GM12878 (cell line): ENCODE measurements at regions not wholly inside any gene's neighbourhood (a gene's known extent, or its start where the extent isn't known, plus 50 kb on each side); places are given as distances from the start of the nearest gene placed in this dataset.

ENCODE experiments used
- ATAC-seq: fragments of 200-7000 bp; cut with Tn5 transposase; 3 replicates; pipeline ENCODE4 v1.9.1; 2020; ENCODE audit warnings: mild to moderate bottlenecking, moderate library complexity
- BruUV-seq: library from RNA; stranded (reverse); fragments of 400-500 nt; replicated peaks from 2 replicates; lab custom pipeline; 2021; lab: Mats Ljungman, UMichigan
- CTCF ChIA-PET: fragments of 300-600 bp; sonication (Branson Sonifier 250); formaldehyde crosslinking; extraction: SDS; loops from one replicate; lab custom pipeline; 2021; ENCODE audit warnings: inconsistent platforms; lab: Yijun Ruan, JAX
- POLR2A ChIA-PET: fragments of 350-600 bp; formaldehyde crosslinking; extraction: SDS; loops from one replicate; lab custom pipeline; 2021; ENCODE audit warnings: inconsistent platforms; lab: Charles Lee
- RAD21 ChIA-PET: fragments of 300-600 bp; sonication (Branson Sonifier 250); formaldehyde crosslinking; loops from one replicate; lab custom pipeline; 2023; ENCODE audit warnings: antibody characterized with exemption; ENCODE audit not compliant: unreplicated experiment; lab: Charles Lee
- SMC1A ChIA-PET: fragments of 300-600 bp; sonication (Branson Sonifier 250); formaldehyde crosslinking; loops from one replicate; lab custom pipeline; 2023; ENCODE audit not compliant: unreplicated experiment, uncharacterized antibody; lab: Charles Lee
- DNase-seq: peaks from one replicate; pipeline ENCODE4 v3.0.0-alpha.2; 2011; ENCODE audit warnings: low read depth, low spot score
- FAIRE-seq: peaks from 3 replicates; lab custom pipeline; 2011; peaks lifted over from hg19 to GRCh38; lab: Jason Lieb, UNC
- H2AFZ ChIP-seq: 2 replicates; pipeline ENCODE4 v1.6.0; 2011; ENCODE audit warnings: low read depth, low read length, control low read depth; ENCODE audit not compliant: control insufficient read depth
- H3K27ac ChIP-seq: 2 replicates; pipeline ENCODE4 v1.5.1; 2011; ENCODE audit warnings: control low read depth; ENCODE audit not compliant: control insufficient read depth, insufficient read depth
- H3K27me3 ChIP-seq, 2 experiments: replicated peaks in 1 of 2; 2 replicates each; pipeline versions ENCODE4 v1.6.0 to v1.6.1; 2011; ENCODE audit warnings: low read length in 1 of 2; ENCODE audit not compliant: control insufficient read depth in 2 of 2, insufficient read depth in 2 of 2
- H3K36me3 ChIP-seq, 2 experiments: 2 replicates each; pipeline ENCODE4 v1.5.1; 2011; ENCODE audit warnings: low read length in 1 of 2; ENCODE audit not compliant: control insufficient read depth in 2 of 2, insufficient read depth in 2 of 2
- H3K4me1 ChIP-seq: 2 replicates; pipeline ENCODE4 v1.6.1; 2011; ENCODE audit warnings: mild to moderate bottlenecking, low read length, moderate library complexity, mixed read lengths; ENCODE audit not compliant: control insufficient read depth, insufficient read depth
- H3K4me2 ChIP-seq: 2 replicates; pipeline ENCODE4 v1.6.0; 2011; ENCODE audit warnings: control low read depth; ENCODE audit not compliant: control insufficient read depth, insufficient read depth
- H3K4me3 ChIP-seq: fragments of 200-600 bp; sonication (generic); 2 replicates; pipeline ENCODE4 v1.5.1; 2016
- H3K79me2 ChIP-seq: 2 replicates; pipeline ENCODE4 v1.6.0; 2011; ENCODE audit warnings: low read length; ENCODE audit not compliant: control insufficient read depth, insufficient read depth
- H3K9ac ChIP-seq: 2 replicates; pipeline ENCODE4 v1.8.0; 2011; ENCODE audit warnings: low read length, control low read depth, mixed read lengths; ENCODE audit not compliant: control insufficient read depth, insufficient read depth
- H3K9me3 ChIP-seq: replicated peaks from 3 replicates; pipeline ENCODE4 v1.5.1; 2011; ENCODE audit warnings: mild to moderate bottlenecking, low read length; ENCODE audit not compliant: control insufficient read depth, insufficient read depth
- H4K20me1 ChIP-seq: 2 replicates; pipeline ENCODE4 v1.6.0; 2011; ENCODE audit not compliant: control insufficient read depth, insufficient read depth
- ASH2L ChIP-seq: fragments of 300-600, 200-600 bp; sonication (generic); IDR thresholded peaks from 2 replicates; pipeline ENCODE4 v1.6.1; 2017; ENCODE audit warnings: low read depth, mild to moderate bottlenecking, borderline replicate concordance
- EED ChIP-seq: sonication (generic); IDR thresholded peaks from 2 replicates; pipeline ENCODE4 v1.6.1; 2016; ENCODE audit warnings: antibody characterized with exemption, low read depth
- ESRRA ChIP-seq: IDR thresholded peaks from 2 replicates; pipeline ENCODE4 v1.6.1; 2012; ENCODE audit warnings: mild to moderate bottlenecking, low read length, improper control_type of control experiment
- JUNB ChIP-seq: IDR thresholded peaks from 2 replicates; pipeline ENCODE4 v1.6.1; 2016; ENCODE audit warnings: antibody characterized with exemption, mild to moderate bottlenecking
- LARP7 ChIP-seq: fragments of 450-650 bp; IDR thresholded peaks from 2 replicates; pipeline ENCODE4 v1.6.1; 2017; ENCODE audit warnings: mild to moderate bottlenecking
- MXI1 ChIP-seq: fragments of 150-350 bp; IDR thresholded peaks from 2 replicates; pipeline ENCODE4 v1.6.1; 2011; ENCODE audit warnings: low read depth, mild to moderate bottlenecking, inconsistent platforms, low read length, improper control_type of control experiment
- PAX8 ChIP-seq: fragments of 450-650 bp; IDR thresholded peaks from 2 replicates; pipeline ENCODE4 v1.6.1; 2017; ENCODE audit warnings: mild to moderate bottlenecking, moderate library complexity
- PML ChIP-seq: IDR thresholded peaks from 2 replicates; pipeline ENCODE4 v1.6.1; 2012; ENCODE audit warnings: low read length, inconsistent platforms
- RCOR1 ChIP-seq: conservative IDR thresholded peaks from 2 replicates; pipeline ENCODE4 v1.6.1; 2012; ENCODE audit warnings: low read depth, low read length, improper control_type of control experiment
- SMAD1 ChIP-seq: fragments of 450-650 bp; IDR thresholded peaks from 2 replicates; pipeline ENCODE4 v1.6.1; 2018; ENCODE audit warnings: mild to moderate bottlenecking, low read depth; ENCODE audit not compliant: partially characterized antibody
- ZBED1 ChIP-seq: IDR thresholded peaks from 2 replicates; pipeline ENCODE4 v1.6.1; 2016; ENCODE audit warnings: borderline replicate concordance
- ZNF24 ChIP-seq: fragments of 450-650 bp; IDR thresholded peaks from 2 replicates; pipeline ENCODE4 v1.6.1; 2017; ENCODE audit warnings: antibody characterized with exemption, mild to moderate bottlenecking
- WGBS: methylation state at CpG from one replicate; pipeline ENCODE4 v1.1.6; 2016; ENCODE audit warnings: low lambda C conversion rate; ENCODE audit not compliant: insufficient replicate concordance, insufficient coverage; ENCODE audit errors: missing lambda C conversion rate; 5-methylcytosine and 5-hydroxymethylcytosine counted together
- in situ Hi-C: fragments of 300-500 bp; cut with MboI; formaldehyde crosslinking; loops from 9 replicates; pipeline ENCODE4 v1.14.3; 2018; ENCODE audit warnings: mixed read lengths
- intact Hi-C: fragments of 100-400 bp; cut with micrococcal nuclease; formaldehyde crosslinking; loops from one replicate; pipeline ENCODE4 v1.14.2; 2022; ENCODE audit not compliant: unreplicated experiment
- TF ChIP-seq, protein P1 (sequence below): fragments of 450-650 bp; IDR thresholded peaks from 2 replicates; pipeline ENCODE4 v1.6.1; 2017; ENCODE audit warnings: low read depth, mild to moderate bottlenecking, moderate library complexity
- TF ChIP-seq, protein P2 (sequence below): fragments of 450-650 bp; IDR thresholded peaks from 2 replicates; pipeline ENCODE4 v1.6.1; 2017; ENCODE audit warnings: mild to moderate bottlenecking
- TF ChIP-seq, protein P3 (sequence below): fragments of 450-650 bp; IDR thresholded peaks from 2 replicates; pipeline ENCODE4 v1.6.1; 2017; ENCODE audit warnings: mild to moderate bottlenecking, moderate library complexity

GRCh38 chr1:94300731-94301130 is 63.3 kb upstream of the ARHGAP29 start:
- no peaks in the 10 kb centered on the region for H3K36me3 ChIP-seq
- ChIA-PET POLR2A (no interaction called here), CTCF (interaction anchor here (0.6 kb wide), 1 partner anchor 14 kb away, joined by 3 read pairs; no protein-coding TSS in a partner anchor), RAD21 (no interaction called here), SMC1A (interaction anchor here (0.8 kb wide), 1 partner anchor 32 kb away, joined by 3 read pairs; no protein-coding TSS in a partner anchor)
- intact Hi-C loops (no loop called here), in situ Hi-C loops (no loop called here)
- H3K9ac ChIP-seq: no peak overlapping the region
- no TSS peak for BruUV-seq
- H3K79me2 ChIP-seq: no peaks in the 10 kb centered on the region
- H3K27me3 ChIP-seq: no peaks in the 10 kb centered on the region; a peak in 2 of 4 replicates
- no peak overlapping the region for H3K4me2 ChIP-seq
- no peaks in the 10 kb centered on the region for H4K20me1 ChIP-seq
- 0% methylated on average over 2 of the region's 2 CpGs for WGBS
- DNase-seq (no peak), FAIRE-seq (no peak), ATAC-seq (no peak)
- no peaks in the 10 kb centered on the region for H3K4me1 ChIP-seq
- TF ChIP-seq PAX8: no peak
- TF ChIP-seq SMAD1: no peak
- TF ChIP-seq JUNB: no peak
- TF ChIP-seq PML: no peak
- no peak for TF ChIP-seq EED
- no peak for TF ChIP-seq MXI1
- TF ChIP-seq, protein P1, sequence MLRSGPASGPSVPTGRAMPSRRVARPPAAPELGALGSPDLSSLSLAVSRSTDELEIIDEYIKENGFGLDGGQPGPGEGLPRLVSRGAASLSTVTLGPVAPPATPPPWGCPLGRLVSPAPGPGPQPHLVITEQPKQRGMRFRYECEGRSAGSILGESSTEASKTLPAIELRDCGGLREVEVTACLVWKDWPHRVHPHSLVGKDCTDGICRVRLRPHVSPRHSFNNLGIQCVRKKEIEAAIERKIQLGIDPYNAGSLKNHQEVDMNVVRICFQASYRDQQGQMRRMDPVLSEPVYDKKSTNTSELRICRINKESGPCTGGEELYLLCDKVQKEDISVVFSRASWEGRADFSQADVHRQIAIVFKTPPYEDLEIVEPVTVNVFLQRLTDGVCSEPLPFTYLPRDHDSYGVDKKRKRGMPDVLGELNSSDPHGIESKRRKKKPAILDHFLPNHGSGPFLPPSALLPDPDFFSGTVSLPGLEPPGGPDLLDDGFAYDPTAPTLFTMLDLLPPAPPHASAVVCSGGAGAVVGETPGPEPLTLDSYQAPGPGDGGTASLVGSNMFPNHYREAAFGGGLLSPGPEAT: no peak
- no peak for TF ChIP-seq ZNF24
- TF ChIP-seq ESRRA: no peak
- TF ChIP-seq ZBED1: no peak
- TF ChIP-seq, protein P2, sequence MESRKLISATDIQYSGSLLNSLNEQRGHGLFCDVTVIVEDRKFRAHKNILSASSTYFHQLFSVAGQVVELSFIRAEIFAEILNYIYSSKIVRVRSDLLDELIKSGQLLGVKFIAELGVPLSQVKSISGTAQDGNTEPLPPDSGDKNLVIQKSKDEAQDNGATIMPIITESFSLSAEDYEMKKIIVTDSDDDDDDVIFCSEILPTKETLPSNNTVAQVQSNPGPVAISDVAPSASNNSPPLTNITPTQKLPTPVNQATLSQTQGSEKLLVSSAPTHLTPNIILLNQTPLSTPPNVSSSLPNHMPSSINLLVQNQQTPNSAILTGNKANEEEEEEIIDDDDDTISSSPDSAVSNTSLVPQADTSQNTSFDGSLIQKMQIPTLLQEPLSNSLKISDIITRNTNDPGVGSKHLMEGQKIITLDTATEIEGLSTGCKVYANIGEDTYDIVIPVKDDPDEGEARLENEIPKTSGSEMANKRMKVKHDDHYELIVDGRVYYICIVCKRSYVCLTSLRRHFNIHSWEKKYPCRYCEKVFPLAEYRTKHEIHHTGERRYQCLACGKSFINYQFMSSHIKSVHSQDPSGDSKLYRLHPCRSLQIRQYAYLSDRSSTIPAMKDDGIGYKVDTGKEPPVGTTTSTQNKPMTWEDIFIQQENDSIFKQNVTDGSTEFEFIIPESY: no peak
- no peak for TF ChIP-seq ASH2L
- TF ChIP-seq, protein P3, sequence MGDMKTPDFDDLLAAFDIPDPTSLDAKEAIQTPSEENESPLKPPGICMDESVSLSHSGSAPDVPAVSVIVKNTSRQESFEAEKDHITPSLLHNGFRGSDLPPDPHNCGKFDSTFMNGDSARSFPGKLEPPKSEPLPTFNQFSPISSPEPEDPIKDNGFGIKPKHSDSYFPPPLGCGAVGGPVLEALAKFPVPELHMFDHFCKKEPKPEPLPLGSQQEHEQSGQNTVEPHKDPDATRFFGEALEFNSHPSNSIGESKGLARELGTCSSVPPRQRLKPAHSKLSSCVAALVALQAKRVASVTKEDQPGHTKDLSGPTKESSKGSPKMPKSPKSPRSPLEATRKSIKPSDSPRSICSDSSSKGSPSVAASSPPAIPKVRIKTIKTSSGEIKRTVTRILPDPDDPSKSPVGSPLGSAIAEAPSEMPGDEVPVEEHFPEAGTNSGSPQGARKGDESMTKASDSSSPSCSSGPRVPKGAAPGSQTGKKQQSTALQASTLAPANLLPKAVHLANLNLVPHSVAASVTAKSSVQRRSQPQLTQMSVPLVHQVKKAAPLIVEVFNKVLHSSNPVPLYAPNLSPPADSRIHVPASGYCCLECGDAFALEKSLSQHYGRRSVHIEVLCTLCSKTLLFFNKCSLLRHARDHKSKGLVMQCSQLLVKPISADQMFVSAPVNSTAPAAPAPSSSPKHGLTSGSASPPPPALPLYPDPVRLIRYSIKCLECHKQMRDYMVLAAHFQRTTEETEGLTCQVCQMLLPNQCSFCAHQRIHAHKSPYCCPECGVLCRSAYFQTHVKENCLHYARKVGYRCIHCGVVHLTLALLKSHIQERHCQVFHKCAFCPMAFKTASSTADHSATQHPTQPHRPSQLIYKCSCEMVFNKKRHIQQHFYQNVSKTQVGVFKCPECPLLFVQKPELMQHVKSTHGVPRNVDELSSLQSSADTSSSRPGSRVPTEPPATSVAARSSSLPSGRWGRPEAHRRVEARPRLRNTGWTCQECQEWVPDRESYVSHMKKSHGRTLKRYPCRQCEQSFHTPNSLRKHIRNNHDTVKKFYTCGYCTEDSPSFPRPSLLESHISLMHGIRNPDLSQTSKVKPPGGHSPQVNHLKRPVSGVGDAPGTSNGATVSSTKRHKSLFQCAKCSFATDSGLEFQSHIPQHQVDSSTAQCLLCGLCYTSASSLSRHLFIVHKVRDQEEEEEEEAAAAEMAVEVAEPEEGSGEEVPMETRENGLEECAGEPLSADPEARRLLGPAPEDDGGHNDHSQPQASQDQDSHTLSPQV: no peak
- TF ChIP-seq LARP7: no peak
- no peak for TF ChIP-seq RCOR1
- H3K4me3 ChIP-seq: no peak overlapping the region
- H2AFZ ChIP-seq: no peak overlapping the region
- no peak overlapping the region for H3K27ac ChIP-seq
- H3K9me3 ChIP-seq: no peaks in the 10 kb centered on the region
